HFFc6 (cell line): ENCODE measurements at regions not wholly inside any gene's neighbourhood (a gene's known extent, or its start where the extent isn't known, plus 50 kb on each side); places are given as distances from the start of the nearest gene placed in this dataset.

Experiments
- DNase-seq: peaks from one replicate; pipeline ENCODE4 v3.0.0-alpha.2; 2018
- H3K27ac Mint-ChIP-seq: 2 replicates; pipeline ENCODE4 v1.8.0; 2020; ENCODE audit warnings: mild to moderate bottlenecking, mixed read lengths
- H3K27me3 Mint-ChIP-seq: 2 replicates; pipeline ENCODE4 v1.8.0; 2021; ENCODE audit warnings: mild to moderate bottlenecking, moderate library complexity, mixed read lengths; ENCODE audit not compliant: insufficient read depth
- H3K36me3 Mint-ChIP-seq: 2 replicates; pipeline ENCODE4 v1.8.0; 2021; ENCODE audit warnings: low read depth, mixed read lengths
- H3K4me1 Mint-ChIP-seq: 2 replicates; pipeline ENCODE4 v1.8.0; 2020; ENCODE audit warnings: low read depth, mixed read lengths
- H3K4me3 Mint-ChIP-seq: 2 replicates; pipeline ENCODE4 v1.8.0; 2020; ENCODE audit warnings: mild to moderate bottlenecking, moderate library complexity, mixed read lengths
- H3K9me3 Mint-ChIP-seq: 2 replicates; pipeline ENCODE4 v1.8.0; 2020; ENCODE audit warnings: mild to moderate bottlenecking, mixed read lengths
- CTCF ChIP-seq: fragments of 200-600 bp; sonication (generic); IDR thresholded peaks from 2 replicates; pipeline ENCODE4 v1.5.0; 2021; ENCODE audit warnings: antibody characterized with exemption, mild to moderate bottlenecking

- TF ChIP-seq CTCF = no peak
- H3K4me1 Mint-ChIP-seq = no peaks in the 10 kb centered on the region
- peaks cover 5% of the 10 kb centered on the region for H3K9me3 Mint-ChIP-seq
- no peaks in the 10 kb centered on the region for H3K27me3 Mint-ChIP-seq
- H3K27ac Mint-ChIP-seq = no peak overlapping the region
- no peak overlapping the region for H3K4me3 Mint-ChIP-seq
- no peaks in the 10 kb centered on the region for H3K36me3 Mint-ChIP-seq
- DNase-seq = no peak
These were observed 873.5 kb upstream of the POU3F3 start for GRCh38 chr2:103980401-103980800.

GRCh38 chr2:103982691-103983090, 871.2 kb upstream of the POU3F3 start:
- Mint-ChIP-seq H3K27ac (no peak overlapping the region), H3K4me3 (no peak overlapping the region), H3K9me3 (peaks cover 11% of the 10 kb centered on the region), H3K27me3 (no peaks in the 10 kb centered on the region), H3K36me3 (no peaks in the 10 kb centered on the region), H3K4me1 (no peaks in the 10 kb centered on the region)
- no peak for TF ChIP-seq CTCF
- DNase-seq = no peak

- Mint-ChIP-seq H3K9me3 (peaks cover 34% of the 10 kb centered on the region), H3K36me3 (no peaks in the 10 kb centered on the region), H3K27ac (no peak overlapping the region), H3K4me3 (no peak overlapping the region), H3K4me1 (no peaks in the 10 kb centered on the region), H3K27me3 (no peaks in the 10 kb centered on the region)
- no peak for DNase-seq
- no peak for TF ChIP-seq CTCF
These were observed 867.9 kb upstream of the POU3F3 start for GRCh38 chr2:103986001-103986400.

DNA sequence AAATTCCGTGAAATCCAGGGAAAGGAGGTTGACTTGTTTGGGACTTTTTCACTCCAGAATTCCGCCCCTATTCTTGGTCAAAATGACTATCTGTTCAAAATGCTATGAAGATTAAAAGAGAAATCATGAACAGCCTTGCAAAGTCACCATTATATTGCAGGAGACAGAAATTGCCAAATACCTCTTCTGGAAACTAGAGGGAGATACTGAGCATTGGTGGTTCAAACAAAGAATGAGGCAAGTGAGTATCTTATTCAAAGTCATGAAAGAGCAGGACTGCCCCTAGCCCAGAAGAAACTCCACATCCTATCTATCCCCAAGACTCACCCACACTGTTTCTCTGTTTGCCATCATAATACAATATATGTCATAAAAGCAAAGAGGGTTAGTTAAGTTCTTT, 862.3 kb upstream of the POU3F3 start:
- H3K27ac Mint-ChIP-seq = no peak overlapping the region
- no peaks in the 10 kb centered on the region for H3K27me3 Mint-ChIP-seq
- no peak for TF ChIP-seq CTCF
- no peak overlapping the region for H3K4me3 Mint-ChIP-seq
- H3K4me1 Mint-ChIP-seq = no peaks in the 10 kb centered on the region
- H3K36me3 Mint-ChIP-seq = 0 out of 2 replicates have a peak, but pooled peaks cover 4% of the 10 kb centered on the region
- H3K9me3 Mint-ChIP-seq = peaks cover 59% of the 10 kb centered on the region
- DNase-seq = no peak

DNA sequence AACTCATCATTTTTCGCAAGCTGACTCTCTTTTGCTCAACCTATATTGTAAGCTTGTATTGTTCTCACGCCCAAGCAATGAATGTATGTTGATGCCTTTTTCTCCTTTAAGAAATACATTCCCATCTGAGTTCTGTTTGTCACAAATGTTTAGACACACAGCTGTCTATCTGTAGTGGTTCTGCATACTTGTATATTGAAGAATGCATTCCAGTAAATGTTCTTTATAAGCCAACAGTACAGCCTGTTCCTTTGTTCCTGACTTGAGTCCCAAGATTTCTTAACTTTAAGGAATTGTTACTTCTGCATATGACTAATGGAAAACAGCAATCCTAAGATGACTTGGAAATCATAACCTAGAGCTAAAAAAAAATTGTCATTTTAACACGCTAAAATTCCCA, 849.1 kb upstream of the POU3F3 start:
- no peak for TF ChIP-seq CTCF
- H3K4me3 Mint-ChIP-seq = no peak overlapping the region

GRCh38 chr2:104016801-104017200, 837.1 kb upstream of the POU3F3 start:
- no peak for TF ChIP-seq CTCF
- no peaks in the 10 kb centered on the region for H3K4me1 Mint-ChIP-seq
- DNase-seq = no peak
- no peak overlapping the region for H3K4me3 Mint-ChIP-seq
- H3K27ac Mint-ChIP-seq = no peak overlapping the region
- peaks cover 46% of the 10 kb centered on the region for H3K9me3 Mint-ChIP-seq
- H3K27me3 Mint-ChIP-seq = no peaks in the 10 kb centered on the region
- no peaks in the 10 kb centered on the region for H3K36me3 Mint-ChIP-seq

More for the DNA sequence above, 849.1 kb upstream of the POU3F3 start:
- no peaks in the 10 kb centered on the region for H3K4me1 Mint-ChIP-seq
- H3K27ac Mint-ChIP-seq = no peak overlapping the region
- H3K27me3 Mint-ChIP-seq = peaks cover 1% of the 10 kb centered on the region
- DNase-seq = no peak
- peaks cover 51% of the 10 kb centered on the region for H3K9me3 Mint-ChIP-seq
- 0 out of 2 replicates have a peak, but pooled peaks cover 5% of the 10 kb centered on the region for H3K36me3 Mint-ChIP-seq
